Right lobe of liver (tissue), 6 donors: ENCODE measurements at regions not wholly inside any gene's neighbourhood (a gene's known extent, or its start where the extent isn't known, plus 50 kb on each side); places are given as distances from the start of the nearest gene placed in this dataset.
A peak's percentile ranks its signal among the peaks of the same experiment; 100 is the strongest.

Experiments
- ATAC-seq, 4 donors: fragments of 200-7000 bp; cut with Tn5 transposase; one replicate each; pipeline ENCODE4 v1.9.1; 2020; ENCODE audit warnings: mild to moderate bottlenecking in 4 of 4, moderate library complexity in 4 of 4
- DNase-seq, 3 donors: peaks; one replicate each; pipeline ENCODE4 v3.0.0-alpha.2; 2020
- H3K27ac ChIP-seq, 3 donors: fragments of 200-600 bp; one replicate each; pipeline ENCODE4 v1.8.0; 2022
- H3K27me3 ChIP-seq, 2 donors: fragments of 200-600 bp; one replicate each; pipeline ENCODE4 v1.8.0; 2022
- H3K36me3 ChIP-seq, 4 donors: fragments of 200-600 bp; sonication (generic) in 1 of 4; one replicate each; pipeline versions ENCODE4 v1.5.1 to v1.8.0; 2017 to 2022; ENCODE audit warnings: control low read depth in 1 of 4
- H3K4me1 ChIP-seq, 4 donors: fragments of 200-600 bp; sonication (generic) in 1 of 4; one replicate each; pipeline versions ENCODE4 v1.5.1 to v1.8.0; 2017 to 2022; ENCODE audit warnings: control low read depth in 1 of 4
- H3K4me3 ChIP-seq, 3 donors: fragments of 200-600 bp; one replicate each; pipeline ENCODE4 v1.8.0; 2022
- H3K9me3 ChIP-seq, 4 donors: fragments of 200-600 bp; sonication (generic) in 1 of 4; one replicate each; pipeline versions ENCODE4 v1.5.1 to v1.8.0; 2017 to 2022; ENCODE audit warnings: control low read depth in 1 of 4
- CTCF ChIP-seq, 4 donors: fragments of 200-600 bp in 3 of 4; fragments of 450-650 bp in 1 of 4; IDR thresholded peaks; one replicate each; pipeline versions ENCODE4 v1.5.1 to v1.8.0; 2016 to 2022; ENCODE audit warnings: antibody characterized with exemption in 4 of 4, mild to moderate bottlenecking in 2 of 4
- POLR2A ChIP-seq: fragments of 450-650 bp; IDR thresholded peaks from one replicate; pipeline ENCODE4 v1.6.1; 2017; ENCODE audit warnings: antibody characterized with exemption, mild to moderate bottlenecking
- WGBS: methylation state at CpG from one replicate; pipeline ENCODE4 v1.1.6; 2018; ENCODE audit warnings: low coverage, low lambda C conversion rate; ENCODE audit not compliant: insufficient coverage; ENCODE audit errors: missing lambda C conversion rate; 5-methylcytosine and 5-hydroxymethylcytosine counted together
- intact Hi-C, 2 donors: fragments of 100-400 bp; cut with DNase I; formaldehyde crosslinking; loops; one replicate each; pipeline versions ENCODE4 v1.11.2 to v1.14.1; 2022
- donor health status: DM: no; HTN: yes; CAD: no.
- donor health status: DM: no; HTN: no; CAD: no.
- donor health status: DM: no; HTN: no; CAD: no.
- donor health status: DM: no; HTN: yes; CAD: no.
- donor health status: DM: no; HTN: yes; CAD: no.

- H3K36me3 ChIP-seq: no peaks in the 10 kb centered on the region
- no peaks in the 10 kb centered on the region for H3K4me1 ChIP-seq
- intact Hi-C loops: no loop called here
- ATAC-seq (no peak), DNase-seq (no peak)
- TF ChIP-seq POLR2A (no peak), CTCF (IDR thresholded peaks at IDR 0.05) (no peak)
- H3K27me3 ChIP-seq: no peaks in the 10 kb centered on the region
- no peak overlapping the region for H3K4me3 ChIP-seq
- H3K27ac ChIP-seq: no peak overlapping the region
- H3K9me3 ChIP-seq: no peaks in the 10 kb centered on the region
Measured at GRCh38 chr12:20017802-20018201, 350.5 kb upstream of the PDE3A start.

GRCh38 chr12:20018406-20018805 is 349.9 kb upstream of the PDE3A start:
- H3K27ac ChIP-seq: no peak overlapping the region
- 53% methylated on average over 3 of the region's 3 CpGs for WGBS
- H3K4me1 ChIP-seq: no peaks in the 10 kb centered on the region
- H3K4me3 ChIP-seq: no peak overlapping the region
- intact Hi-C loops: no loop called here
- no peaks in the 10 kb centered on the region for H3K9me3 ChIP-seq
- DNase-seq (no peak), ATAC-seq (no peak)
- TF ChIP-seq POLR2A (no peak), CTCF (IDR thresholded peaks at IDR 0.05) (no peak)
- no peaks in the 10 kb centered on the region for H3K36me3 ChIP-seq
- H3K27me3 ChIP-seq: no peaks in the 10 kb centered on the region

GRCh38 chr12:20024194-20024593 is 344.1 kb upstream of the PDE3A start:
- H3K4me1 ChIP-seq: no peaks in the 10 kb centered on the region
- H3K27ac ChIP-seq: no peak overlapping the region
- no peaks in the 10 kb centered on the region for H3K36me3 ChIP-seq
- DNase-seq (no peak), ATAC-seq (peak in 1 of 4 donors; percentile 41)
- H3K27me3 ChIP-seq: no peaks in the 10 kb centered on the region
- no peak overlapping the region for H3K4me3 ChIP-seq
- TF ChIP-seq POLR2A: no peak
- TF ChIP-seq CTCF (IDR thresholded peaks at IDR 0.05): no peak
- H3K9me3 ChIP-seq: no peaks in the 10 kb centered on the region
- intact Hi-C loops: no loop called here
- 46% methylated on average over 6 of the region's 6 CpGs for WGBS

GRCh38 chr12:20028033-20028432 is 340.3 kb upstream of the PDE3A start:
- ATAC-seq (no peak), DNase-seq (no peak)
- TF ChIP-seq POLR2A (no peak), CTCF (IDR thresholded peaks at IDR 0.05) (no peak)
- Histone ChIP-seq H3K9me3 (no peaks in the 10 kb centered on the region), H3K4me1 (no peaks in the 10 kb centered on the region), H3K27ac (no peak overlapping the region), H3K4me3 (no peak overlapping the region), H3K27me3 (no peaks in the 10 kb centered on the region), H3K36me3 (no peaks in the 10 kb centered on the region)
- WGBS: 76% methylated on average over 1 of the region's 1 CpG
- intact Hi-C loops: no loop called here

- Histone ChIP-seq H3K4me3 (no peak overlapping the region), H3K27ac (no peak overlapping the region), H3K36me3 (no peaks in the 10 kb centered on the region), H3K9me3 (no peaks in the 10 kb centered on the region), H3K27me3 (no peaks in the 10 kb centered on the region), H3K4me1 (no peaks in the 10 kb centered on the region)
- ATAC-seq (peak in 1 of 4 donors; percentile 37), DNase-seq (no peak)
- intact Hi-C loops: no loop called here
- TF ChIP-seq POLR2A (no peak), CTCF (IDR thresholded peaks at IDR 0.05) (no peak)
- 48% methylated on average over 1 of the region's 1 CpG for WGBS
Measured at GRCh38 chr12:20030826-20031225, 337.5 kb upstream of the PDE3A start.
